IMR-90 (cell line): ENCODE measurements at regions not wholly inside any gene's neighbourhood (a gene's known extent, or its start where the extent isn't known, plus 50 kb on each side); places are given as distances from the start of the nearest gene placed in this dataset.

Source experiments
- FOS ChIP-seq: fragments of 150-350 bp; IDR thresholded peaks from 2 replicates; pipeline ENCODE4 v1.6.1; 2016; ENCODE audit warnings: low read depth, low read length
- MAFK ChIP-seq: IDR thresholded peaks from 2 replicates; pipeline ENCODE4 v1.6.1; 2012; ENCODE audit warnings: low read depth, low read length, improper control_type of control experiment
- MAZ ChIP-seq: IDR thresholded peaks from 2 replicates; pipeline ENCODE4 v1.6.1; 2012; ENCODE audit warnings: low read depth, mild to moderate bottlenecking, low read length, improper control_type of control experiment, moderate library complexity, borderline replicate concordance
- MXI1 ChIP-seq: IDR thresholded peaks from 2 replicates; pipeline ENCODE4 v1.6.1; 2012; ENCODE audit warnings: low read depth, mild to moderate bottlenecking, low read length, moderate library complexity, borderline replicate concordance
- POLR2A ChIP-seq: IDR thresholded peaks from 2 replicates; pipeline ENCODE4 v1.6.1; 2012; ENCODE audit warnings: mild to moderate bottlenecking, low read depth, low read length
- RAD21 ChIP-seq: IDR thresholded peaks from 2 replicates; pipeline ENCODE4 v1.6.1; 2012; ENCODE audit warnings: low read length, improper control_type of control experiment
- SMC3 ChIP-seq: fragments of 150-350 bp; IDR thresholded peaks from 2 replicates; pipeline ENCODE4 v1.6.1; 2016; ENCODE audit warnings: low read depth, mild to moderate bottlenecking, antibody characterized with exemption, low read length, moderate library complexity
- TF ChIP-seq, protein P1 (sequence below): conservative IDR thresholded peaks from 2 replicates; pipeline ENCODE4 v1.5.1; 2012; ENCODE audit warnings: mild to moderate bottlenecking, low read depth, low read length, improper control_type of control experiment
- TF ChIP-seq, protein P2 (sequence below): fragments of 150-350 bp; IDR thresholded peaks from 2 replicates; pipeline ENCODE4 v1.6.1; 2016; ENCODE audit warnings: low read depth, mild to moderate bottlenecking, low read length, moderate library complexity, borderline replicate concordance

DNA sequence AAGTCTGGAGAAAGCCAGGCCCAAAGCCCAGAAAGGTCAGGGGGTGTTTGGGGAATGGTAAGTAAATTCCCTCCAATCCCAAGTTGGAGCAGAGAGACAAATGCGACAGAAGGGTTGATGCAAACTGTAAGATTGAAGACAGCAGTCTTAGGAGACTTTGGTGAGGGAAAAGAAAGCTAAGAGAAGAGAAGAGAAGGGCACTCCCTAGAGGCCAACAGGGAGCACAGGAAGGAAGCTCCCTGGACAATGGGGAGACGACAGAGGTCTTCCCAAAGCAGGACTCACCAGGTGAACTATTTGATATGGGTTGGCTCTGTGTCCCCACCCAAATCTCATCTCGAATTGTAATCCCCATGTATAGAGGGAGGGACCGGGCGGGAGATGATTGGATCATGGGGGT, 151.5 kb downstream of the KIF20B start:
- TF ChIP-seq, protein P1, sequence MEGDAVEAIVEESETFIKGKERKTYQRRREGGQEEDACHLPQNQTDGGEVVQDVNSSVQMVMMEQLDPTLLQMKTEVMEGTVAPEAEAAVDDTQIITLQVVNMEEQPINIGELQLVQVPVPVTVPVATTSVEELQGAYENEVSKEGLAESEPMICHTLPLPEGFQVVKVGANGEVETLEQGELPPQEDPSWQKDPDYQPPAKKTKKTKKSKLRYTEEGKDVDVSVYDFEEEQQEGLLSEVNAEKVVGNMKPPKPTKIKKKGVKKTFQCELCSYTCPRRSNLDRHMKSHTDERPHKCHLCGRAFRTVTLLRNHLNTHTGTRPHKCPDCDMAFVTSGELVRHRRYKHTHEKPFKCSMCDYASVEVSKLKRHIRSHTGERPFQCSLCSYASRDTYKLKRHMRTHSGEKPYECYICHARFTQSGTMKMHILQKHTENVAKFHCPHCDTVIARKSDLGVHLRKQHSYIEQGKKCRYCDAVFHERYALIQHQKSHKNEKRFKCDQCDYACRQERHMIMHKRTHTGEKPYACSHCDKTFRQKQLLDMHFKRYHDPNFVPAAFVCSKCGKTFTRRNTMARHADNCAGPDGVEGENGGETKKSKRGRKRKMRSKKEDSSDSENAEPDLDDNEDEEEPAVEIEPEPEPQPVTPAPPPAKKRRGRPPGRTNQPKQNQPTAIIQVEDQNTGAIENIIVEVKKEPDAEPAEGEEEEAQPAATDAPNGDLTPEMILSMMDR = no peak
- TF ChIP-seq POLR2A (no peak), RAD21 (no peak), MAZ (no peak), MAFK (no peak), FOS (no peak), SMC3 (no peak), MXI1 (no peak)
- TF ChIP-seq, protein P2, sequence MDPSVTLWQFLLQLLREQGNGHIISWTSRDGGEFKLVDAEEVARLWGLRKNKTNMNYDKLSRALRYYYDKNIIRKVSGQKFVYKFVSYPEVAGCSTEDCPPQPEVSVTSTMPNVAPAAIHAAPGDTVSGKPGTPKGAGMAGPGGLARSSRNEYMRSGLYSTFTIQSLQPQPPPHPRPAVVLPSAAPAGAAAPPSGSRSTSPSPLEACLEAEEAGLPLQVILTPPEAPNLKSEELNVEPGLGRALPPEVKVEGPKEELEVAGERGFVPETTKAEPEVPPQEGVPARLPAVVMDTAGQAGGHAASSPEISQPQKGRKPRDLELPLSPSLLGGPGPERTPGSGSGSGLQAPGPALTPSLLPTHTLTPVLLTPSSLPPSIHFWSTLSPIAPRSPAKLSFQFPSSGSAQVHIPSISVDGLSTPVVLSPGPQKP = no peak
